NOMO-1 treated with DMSO at 0.1 percent for 48 hours (cell line): ENCODE measurements at regions not wholly inside any gene's neighbourhood (a gene's known extent, or its start where the extent isn't known, plus 50 kb on each side); places are given as distances from the start of the nearest gene placed in this dataset.
"Not testable (repeated sequence)": the region's sequence is repeated elsewhere in the genome, so short reads cannot be mapped to it uniquely, and the experiment has no call there.

Source experiments
- DNase-seq: peaks from one replicate; lab custom pipeline; 2025; ENCODE audit not compliant: unreplicated experiment; lab: John Stamatoyannopoulos, UW

DNA sequence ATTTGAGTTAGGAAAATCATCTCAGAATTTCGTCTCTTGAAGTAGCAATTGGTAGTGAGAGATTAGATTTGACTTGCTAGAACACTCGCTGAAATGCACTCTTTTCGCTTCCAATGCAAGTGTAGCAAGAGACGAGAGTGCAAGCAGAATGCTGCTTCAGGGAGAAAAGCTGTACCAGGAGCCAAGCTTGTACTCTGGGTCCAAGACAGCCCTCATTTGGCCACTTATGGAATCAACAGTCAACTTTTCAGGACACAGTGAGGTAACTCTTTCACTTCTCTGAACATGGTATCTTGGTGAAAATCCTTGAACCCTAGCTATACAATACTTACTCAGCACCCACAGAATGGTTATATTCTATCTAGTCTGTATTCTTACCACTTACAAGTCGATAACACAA, 107.6 kb upstream of the TERB2 start:
- not testable (repeated sequence) for DNase-seq

DNA sequence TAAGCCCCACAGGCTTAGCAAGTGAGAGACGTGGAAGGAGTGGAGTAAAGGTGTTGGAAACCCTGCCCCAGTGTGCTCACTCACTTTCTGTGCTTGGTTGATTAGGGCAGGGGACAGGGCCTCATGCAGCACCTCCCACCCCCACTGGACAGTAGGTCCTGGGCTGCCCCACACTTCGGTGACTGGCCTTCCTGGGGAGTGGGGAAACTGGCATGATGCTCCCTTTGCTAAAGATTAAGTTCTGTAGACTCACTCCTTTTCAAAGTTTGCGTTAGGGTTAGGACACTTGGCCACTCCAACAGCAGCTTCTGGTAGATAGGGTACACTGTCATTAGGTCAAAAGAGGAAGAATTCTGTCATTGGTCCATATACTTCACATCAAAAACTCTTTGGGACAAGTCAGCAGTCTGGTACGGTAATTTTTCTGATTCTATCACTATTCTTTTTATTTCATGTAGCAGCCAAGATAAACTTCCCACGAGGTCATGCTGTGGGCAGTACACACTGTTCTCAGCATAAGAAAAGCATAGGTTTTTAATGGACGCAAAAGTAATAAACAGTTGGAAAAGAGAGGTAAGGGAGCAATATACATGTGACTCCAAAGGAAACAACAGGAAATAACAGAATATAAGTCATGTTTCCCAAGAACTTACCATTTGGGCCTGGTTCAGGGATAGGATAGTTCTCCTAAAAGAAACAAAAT, 106.6 kb upstream of the TERB2 start:
- DNase-seq = not testable (repeated sequence)

DNA sequence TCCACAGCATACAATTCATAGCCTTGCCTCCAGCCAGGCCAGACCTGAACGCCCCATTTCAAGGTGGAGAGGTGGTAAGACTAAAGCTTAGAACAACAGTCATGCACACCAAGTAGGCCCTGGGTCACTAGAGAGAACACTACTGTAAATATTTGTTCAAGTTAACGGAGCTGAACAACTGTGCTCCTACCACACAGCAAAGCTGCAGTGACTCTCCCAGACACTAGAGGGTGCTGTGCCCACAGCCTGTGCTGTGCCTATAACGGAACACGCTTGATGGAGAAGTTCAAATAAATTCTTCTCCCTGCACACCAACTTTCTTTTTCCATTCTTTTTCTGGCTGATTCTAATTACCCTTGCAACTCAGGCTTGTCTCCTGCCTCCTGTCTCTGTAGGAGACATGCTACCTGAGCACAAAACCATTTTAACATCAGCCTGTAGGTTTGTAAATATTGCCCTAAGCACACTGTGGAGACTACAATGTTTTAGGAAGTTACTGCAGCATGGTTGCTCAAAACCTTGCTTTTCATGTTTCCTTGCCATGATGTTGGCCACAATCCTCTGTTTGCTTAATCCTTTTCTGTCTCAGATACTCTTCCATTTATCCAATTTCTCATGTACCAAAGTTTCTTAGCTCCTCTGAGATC, 103.1 kb upstream of the TERB2 start:
- DNase-seq = peak; percentile 67

DNA sequence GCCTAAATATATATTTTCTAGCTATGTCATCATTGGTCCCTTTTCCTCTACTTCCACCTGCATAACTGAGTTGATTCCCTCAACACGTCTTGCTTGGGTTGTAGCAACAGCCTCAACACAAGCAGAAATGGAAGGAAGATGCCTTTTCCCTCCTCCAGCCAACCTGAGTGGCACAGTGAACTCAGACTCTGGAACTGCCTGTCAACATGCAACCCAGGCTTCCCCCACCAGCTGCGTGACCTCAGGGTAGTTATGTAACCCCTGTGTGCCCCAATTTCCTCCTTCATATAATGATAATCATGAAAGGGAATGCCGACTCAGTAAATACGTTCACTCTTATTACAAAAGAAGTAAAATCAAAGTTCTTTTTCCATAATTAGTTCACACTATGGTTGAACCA, 101.8 kb upstream of the TERB2 start:
- DNase-seq = not testable (repeated sequence)

DNA sequence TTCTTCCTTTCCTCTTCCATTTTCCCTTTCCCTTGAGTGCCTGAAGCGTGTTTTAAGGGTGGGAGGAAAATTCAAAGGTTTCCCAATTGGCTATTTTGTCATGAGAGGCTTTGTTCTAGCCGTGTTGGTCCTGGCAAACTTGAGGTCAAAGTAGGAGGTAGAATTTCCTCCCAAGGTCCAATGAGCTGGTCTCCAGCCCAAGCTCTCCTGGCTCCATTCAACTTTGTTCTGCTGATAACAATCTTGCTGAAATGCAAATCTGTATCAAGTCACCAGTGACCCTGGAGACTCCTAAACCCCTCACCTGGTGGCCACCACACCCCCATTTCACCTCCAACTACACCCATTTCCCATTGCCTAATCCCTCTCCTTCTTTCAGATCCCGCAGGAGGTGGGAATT, 100.2 kb upstream of the TERB2 start:
- not testable (repeated sequence) for DNase-seq

DNA sequence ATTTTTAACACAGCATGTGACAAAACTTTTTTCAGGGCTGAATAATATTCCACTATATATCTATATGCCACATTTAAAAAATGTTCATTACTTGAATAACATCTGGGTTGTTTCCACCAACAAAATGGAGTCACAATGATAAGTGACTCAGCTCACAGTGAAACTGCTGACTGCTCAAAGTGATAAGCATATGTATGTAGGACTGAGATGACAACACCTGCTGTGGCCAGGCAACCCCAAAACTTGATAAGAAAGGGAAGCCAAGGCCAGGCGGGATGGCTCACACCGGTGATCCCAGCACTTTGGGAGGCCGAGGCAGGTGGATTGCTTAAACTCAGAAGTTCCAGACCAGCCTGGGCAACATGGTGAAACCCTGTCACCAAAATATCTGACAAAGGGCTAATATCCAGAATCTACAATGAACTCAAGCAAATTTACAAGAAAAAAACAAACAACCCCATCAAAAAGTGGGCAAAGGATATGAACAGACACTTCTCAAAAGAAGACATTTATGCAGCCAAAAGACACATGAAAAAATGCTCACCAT, 99.2 kb upstream of the TERB2 start:
- not testable (repeated sequence) for DNase-seq

DNA sequence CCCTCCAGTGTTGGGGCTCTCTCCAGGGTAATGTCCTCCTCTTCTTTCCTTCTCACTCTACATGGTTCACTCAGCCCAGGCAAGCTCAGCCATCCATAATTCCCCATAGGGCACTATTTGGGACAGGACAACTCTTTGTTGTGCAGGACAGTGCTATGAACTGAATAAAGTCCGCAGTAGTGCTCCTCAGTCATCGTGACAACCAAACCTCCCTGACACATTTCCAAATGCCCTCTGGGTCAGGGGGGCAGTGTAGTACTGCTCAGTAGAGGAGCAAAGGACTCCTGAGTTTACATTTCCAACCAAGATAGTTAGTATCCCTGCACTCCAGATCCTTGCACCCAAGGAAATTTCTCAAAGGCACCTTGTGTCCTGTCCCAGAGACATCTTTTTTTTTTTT, 97.4 kb upstream of the TERB2 start:
- not testable (repeated sequence) for DNase-seq

DNA sequence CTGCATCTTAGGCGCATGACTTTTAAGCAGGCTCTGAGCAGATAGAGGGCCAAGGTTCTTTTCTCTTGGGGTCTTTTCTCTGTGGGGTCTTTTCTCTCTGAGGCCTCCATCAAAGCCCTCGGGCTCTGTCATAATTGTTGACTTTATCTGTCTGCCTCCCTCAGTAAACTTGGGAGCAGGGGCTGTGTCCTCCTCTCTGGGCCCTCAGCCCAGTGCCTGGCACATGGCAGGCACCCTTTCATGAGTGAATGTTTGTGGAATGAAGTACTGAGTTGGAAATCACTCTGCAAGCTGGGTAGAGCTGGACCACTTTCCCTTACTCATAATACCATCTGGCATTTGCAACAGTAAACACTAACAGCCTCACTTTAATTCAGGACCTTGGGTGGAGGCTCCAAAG, 96.3 kb upstream of the TERB2 start:
- DNase-seq = not testable (repeated sequence)

DNA sequence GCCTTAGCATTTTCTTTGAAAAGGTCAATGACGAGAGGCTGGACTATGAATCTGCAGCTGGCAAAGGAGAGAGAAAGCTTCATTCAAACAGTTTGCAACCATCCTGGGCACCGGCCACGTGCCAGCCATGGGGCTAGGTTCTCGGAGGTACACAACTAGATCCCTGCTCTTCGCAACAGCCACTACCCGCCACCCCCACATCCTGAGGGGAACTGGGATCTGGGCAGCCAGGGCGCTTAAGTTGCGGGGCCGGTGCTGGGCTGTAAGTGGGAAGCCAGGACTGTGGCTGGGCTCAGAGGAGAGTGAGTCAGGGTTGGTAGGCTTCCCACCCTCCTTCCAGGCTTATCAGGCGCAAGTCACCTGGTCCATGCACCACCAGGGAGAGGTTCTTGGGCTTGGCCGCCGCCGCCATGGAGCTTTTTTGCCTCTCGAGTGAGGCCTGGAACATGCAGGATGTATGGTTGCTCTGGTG, 95.0 kb upstream of the TERB2 start:
- no peak for DNase-seq

DNA sequence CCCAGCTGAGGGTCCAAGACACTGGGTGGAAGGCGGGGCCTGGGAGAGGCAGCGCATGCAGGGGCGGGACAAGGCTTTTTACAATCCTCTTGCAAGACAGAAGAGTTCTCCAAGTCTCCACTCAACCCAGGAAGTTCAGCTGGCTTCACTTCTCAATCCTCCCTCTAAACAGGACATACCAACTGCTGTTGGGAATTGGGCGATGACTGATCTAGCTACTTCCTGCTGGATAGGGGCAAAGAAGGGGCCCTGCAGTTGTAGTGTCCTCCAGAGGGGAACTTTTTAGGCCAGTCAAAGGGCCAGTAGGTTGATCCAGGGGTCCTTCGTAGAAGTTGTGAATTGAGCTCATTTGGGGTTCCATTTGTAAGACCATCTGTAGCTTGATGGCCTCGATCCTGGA, 94.6 kb upstream of the TERB2 start:
- no peak for DNase-seq

DNA sequence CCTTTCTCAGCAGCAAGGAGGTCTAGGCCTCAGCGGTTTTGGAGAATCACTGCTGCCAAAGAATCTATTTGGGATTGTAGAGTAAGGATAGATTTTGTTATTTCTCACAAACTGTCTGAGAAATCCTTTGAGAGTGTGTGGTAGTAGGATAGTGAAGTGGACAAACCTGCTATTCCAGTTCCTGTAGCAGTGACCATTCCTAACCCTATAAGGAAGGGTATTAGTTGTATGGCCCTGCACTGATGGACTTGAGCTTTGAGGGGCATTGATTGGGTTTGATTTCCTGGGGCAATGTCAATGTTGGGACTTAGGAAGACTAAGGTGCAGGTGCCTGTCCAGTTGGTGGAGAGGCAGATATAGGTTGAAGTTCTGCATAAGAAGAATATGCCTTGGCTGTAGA, 93.6 kb upstream of the TERB2 start:
- DNase-seq = not testable (repeated sequence)

DNA sequence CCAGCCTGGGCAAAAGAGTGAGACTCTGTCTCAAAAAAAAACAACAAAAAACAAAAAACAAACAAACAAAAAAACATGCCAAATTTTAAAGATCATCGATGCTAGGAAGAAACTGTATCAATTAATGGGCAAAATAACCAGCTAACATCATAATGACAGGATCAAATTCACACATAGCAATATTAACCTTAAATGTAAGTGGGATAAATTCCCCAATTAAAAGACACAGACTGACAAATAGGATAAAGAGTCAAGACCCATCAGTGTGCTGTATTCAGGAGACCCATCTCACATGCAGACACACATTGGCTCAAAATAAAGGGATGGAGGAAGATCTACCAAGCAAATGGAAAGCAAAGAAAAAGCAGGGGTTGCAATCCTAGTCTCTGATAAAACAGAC, 88.4 kb upstream of the TERB2 start:
- not testable (repeated sequence) for DNase-seq

DNA sequence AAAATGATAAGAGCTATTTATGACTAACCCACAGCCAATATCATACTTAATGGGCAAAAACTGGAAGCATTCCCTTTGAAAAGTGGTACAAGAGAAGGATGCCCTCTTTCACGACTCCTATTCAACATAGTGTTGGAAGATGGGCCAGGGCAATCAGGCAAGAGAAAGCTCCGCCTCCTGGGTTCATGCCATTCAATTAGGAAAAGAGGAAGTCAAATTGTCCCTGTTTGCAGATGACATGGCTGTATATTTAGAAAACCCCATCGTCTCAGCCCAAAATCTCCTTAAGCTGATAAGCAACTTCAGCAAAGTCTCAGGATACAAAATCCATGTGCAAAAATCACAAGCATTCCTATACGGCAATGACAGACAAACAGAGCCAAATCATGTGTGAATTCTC, 86.4 kb upstream of the TERB2 start:
- DNase-seq = peak; percentile 4

DNA sequence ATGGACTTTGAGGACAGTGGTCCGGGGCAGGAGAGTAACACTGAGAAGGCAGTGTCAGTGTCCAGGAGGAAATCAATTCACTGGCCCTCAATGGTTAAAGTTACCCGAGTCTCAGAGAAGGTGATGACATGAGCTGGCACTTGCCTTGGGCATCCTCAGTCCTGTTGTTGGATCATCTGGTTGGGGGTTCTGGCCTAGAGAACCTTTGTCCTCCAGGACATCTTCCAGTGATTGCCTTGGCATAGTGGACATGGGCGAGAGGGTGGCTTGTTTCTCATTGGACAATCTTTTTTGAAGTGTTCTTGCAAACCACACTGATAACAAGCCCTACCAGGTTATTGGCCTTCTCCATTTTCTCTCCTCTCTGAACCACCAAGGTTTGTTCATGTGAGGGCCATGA, 83.4 kb upstream of the TERB2 start:
- DNase-seq = no peak

DNA sequence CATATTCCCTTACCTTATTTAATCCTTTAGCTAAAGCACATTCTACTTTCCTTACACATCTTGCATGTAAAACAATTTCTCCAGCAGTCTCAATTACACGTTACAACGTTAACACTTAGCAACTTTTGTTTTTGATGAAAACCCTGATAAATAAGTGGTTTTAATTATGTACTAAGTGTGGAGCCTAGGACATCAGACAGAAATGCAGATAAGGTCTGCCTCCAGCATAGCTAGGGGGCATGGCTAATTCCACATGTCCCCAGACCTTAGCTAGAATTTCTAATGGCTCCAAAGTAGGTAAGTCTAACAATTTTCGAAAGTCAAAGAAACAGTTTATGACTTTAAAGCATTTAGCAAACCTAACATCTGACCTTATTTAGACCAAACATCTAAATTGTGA, 77.4 kb upstream of the TERB2 start:
- no peak for DNase-seq

DNA sequence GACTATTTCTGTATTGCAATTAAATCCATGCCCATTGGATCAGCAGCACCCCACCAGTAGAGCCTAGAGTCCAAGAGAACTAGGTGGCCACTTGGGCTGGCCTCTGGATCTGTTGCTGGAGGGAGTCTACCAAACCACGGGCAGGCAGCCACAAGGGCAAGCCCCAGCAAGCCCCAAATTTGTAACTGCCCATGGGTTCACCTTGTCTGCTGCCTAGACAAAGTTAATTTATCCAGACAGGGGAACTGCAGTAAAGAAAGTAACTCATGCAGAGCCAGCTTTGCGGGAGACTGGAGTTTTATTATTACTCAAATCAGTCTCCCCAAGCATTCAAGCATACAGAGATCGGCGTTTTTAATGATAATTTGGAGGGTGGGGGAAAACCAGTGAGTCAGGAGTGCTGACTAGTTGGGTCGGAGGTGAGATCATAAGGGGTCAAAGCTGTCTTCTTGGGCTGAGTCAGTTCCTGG, 74.0 kb upstream of the TERB2 start:
- no peak for DNase-seq

DNA sequence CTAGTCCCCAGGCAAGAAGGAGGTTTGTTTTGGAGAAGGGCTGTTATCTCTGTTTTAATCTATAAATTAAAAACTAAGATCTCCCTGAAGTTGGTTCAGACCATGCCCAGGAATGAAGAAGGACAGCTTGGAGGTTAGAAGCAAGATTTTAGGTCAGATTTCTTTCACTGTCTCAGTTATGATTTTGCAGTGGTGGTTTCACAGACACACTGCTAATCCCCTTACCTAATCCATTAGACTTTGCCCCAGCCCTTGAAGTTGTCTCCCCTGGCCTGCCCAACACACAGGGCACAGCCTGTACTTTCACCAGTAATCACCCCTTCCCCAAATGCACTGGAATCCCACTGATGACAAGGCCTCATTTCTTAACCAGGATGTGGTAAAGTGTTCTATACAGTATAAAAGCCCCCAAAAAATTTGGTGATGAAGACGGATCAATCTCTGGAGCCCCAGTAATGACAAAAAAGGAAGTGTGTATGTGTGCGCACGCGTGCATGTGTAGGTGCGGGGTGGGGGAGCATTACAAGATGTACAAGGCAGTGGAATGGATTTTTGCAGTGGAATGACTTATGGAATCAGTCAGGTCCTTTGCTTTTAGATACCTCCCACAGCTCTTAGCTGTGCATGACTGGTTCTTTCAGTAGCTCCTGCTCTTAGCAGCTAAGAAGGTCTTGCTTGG, 73.1 kb upstream of the TERB2 start:
- DNase-seq = no peak

DNA sequence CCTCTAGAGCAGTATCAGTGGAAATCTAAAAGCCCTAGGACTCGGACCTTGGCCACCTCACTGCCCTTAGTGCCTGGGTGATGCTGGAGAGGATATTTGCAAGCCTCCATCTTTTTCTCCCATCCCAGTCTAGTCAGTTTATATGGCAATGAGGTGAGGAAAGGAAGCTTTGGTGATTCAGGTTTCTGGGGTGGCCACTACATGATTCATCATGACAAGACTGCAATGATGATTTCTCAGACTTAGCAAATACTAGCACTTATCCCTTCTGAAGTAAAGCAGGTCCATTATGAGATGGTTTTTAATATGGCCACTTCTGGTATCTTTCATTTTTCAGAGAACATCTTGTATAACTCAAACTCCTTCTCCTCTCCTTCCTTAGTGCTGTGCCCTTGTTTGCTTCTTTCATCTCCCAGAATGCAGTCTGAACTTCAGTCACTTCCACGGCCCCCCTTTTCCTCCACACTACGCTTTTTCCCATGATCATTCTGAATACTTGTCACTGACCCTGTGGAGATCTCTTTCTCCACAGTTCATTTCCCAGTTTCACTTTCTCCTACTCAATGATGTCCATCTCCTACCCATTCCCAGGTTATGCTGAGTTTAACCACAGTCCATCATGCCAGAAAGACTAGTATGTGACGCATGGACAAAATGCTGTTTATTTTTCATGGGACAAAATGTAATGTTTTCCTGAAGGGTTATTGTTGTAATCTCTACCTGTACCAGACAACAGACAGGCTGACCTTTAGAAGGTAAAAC, 57.4 kb upstream of the TERB2 start:
- DNase-seq = not testable (repeated sequence)

DNA sequence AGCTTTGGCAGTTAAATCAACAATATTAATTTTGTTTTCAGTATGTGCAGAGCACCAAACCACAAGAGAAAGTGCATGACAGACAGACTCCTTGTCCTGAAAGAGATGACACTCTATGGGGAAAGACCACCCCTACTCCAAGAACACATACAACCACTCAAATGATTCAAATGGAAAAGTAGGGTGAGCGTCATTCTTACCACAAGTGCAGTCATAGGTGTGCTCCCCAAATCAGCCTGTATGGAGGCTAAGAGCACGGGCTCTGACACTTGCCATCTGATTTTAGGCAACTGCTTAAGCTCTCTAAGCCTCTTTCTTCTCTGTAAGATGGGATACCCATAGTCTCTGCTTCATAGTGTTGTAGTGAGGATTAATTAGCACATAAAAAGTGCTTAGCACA, 56.7 kb upstream of the TERB2 start:
- not testable (repeated sequence) for DNase-seq

DNA sequence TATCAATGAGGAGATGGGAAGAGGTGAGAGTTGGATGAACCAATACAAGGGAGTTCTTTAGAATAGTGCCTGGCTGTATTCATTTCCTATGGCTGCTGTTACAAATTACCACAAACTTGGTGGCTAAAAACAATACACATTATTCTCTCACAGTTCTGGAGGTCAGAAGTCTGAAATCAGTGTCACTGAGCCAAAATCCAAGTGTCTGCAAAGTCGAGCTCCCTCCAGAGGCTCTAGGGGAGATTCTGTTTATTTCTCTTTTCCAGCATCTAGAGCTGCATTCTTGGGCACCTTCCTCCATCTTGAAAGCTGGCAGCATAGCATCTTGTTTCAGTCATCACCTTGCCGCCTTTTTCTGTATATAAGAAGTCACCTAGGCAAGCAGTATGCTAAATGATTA, 55.7 kb upstream of the TERB2 start:
- DNase-seq = not testable (repeated sequence)

DNA sequence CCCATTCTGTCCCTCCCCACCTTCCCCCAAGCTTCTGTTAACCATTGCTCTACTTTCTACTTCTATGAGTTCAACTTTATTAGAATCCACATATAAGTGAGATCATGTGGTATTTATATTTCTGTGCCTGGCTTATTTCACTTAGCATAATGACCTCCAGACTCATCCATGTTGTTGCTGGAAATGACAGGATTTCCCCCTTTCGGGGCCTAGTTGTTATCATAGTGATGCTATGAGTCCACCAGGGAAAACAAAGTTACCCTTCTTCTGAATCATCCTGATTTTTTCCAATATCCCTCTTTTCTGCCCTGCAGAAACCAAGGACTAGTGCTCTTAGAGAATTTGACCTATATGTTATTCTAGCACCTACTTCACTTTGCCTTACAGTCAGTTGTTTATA, 53.2 kb upstream of the TERB2 start:
- not testable (repeated sequence) for DNase-seq
